ENCODE measurements at regions not wholly inside any gene's neighbourhood (a gene's known extent, or its start where the extent isn't known, plus 50 kb on each side); places are given as distances from the start of the nearest gene placed in this dataset.

DNA sequence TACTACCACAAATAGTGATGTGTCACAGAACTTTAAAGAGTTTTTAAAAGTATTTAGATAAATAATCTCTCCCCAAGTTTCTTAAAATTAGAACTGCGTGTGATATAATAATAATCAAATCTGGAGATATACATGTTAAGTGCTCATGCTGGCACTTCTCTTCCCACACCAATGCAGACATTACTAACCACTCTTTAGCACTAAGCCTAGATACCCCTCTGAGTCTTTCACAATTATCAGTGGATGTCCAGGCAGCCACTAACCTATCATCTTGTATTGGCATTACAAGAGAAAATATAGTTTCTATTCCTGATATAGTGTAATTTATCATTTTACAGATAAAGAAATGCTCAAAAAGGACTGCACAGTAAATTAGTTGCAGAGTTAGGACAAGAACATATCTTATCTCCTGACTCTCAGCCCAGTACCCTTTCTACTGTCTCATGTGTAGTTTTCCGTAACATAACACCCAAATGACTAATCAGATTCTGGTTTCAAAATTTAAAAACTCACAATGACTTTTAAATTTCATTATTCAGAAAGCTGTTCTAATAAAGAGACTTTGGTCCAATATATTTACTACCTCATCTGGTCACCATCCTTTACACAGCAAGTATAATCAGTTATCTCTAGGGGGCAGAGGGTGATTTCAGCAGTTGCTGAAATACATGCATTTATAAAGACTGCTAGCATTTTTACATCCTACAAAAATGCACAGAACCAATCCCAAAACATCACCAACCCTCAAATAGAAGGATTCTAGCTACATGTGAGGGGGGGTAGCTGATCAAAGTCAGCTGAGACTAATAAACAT, 215.5 kb upstream of the MCHR2 start:
- no peak for DNase-seq
- H3K36me3 ChIP-seq (replicated peaks in 1 of 2; ENCODE audit: control extremely low read depth in 1 of 2, control insufficient read depth in 1 of 2, extremely low read depth in 1 of 2, insufficient read depth in 2 of 2, low read length in 1 of 2): no peaks in the 10 kb centered on the region
- H3K9ac ChIP-seq (ENCODE audit: low read length): no peak overlapping the region
- H4K20me1 ChIP-seq (ENCODE audit: control insufficient read depth, insufficient read depth, low read length, poor library complexity, severe bottlenecking): no peaks in the 10 kb centered on the region
- 100% methylated on average over 1 of the region's 2 CpGs for WGBS (ENCODE audit: insufficient coverage)
- no peak overlapping the region for H3K4me3 ChIP-seq (ENCODE audit: control extremely low read depth in 1 of 5, extremely low read depth in 1 of 5, insufficient read depth in 1 of 5, low read depth in 2 of 5, low read length in 4 of 5)
- no peak for ATAC-seq (ENCODE audit: low read depth)
- H3K4me1 ChIP-seq (ENCODE audit: control insufficient read depth in 2 of 2, insufficient read depth in 2 of 2, low read length in 2 of 2): no peaks in the 10 kb centered on the region
- POLR2A ChIA-PET: no interaction called here
- TF ChIP-seq, protein P1, sequence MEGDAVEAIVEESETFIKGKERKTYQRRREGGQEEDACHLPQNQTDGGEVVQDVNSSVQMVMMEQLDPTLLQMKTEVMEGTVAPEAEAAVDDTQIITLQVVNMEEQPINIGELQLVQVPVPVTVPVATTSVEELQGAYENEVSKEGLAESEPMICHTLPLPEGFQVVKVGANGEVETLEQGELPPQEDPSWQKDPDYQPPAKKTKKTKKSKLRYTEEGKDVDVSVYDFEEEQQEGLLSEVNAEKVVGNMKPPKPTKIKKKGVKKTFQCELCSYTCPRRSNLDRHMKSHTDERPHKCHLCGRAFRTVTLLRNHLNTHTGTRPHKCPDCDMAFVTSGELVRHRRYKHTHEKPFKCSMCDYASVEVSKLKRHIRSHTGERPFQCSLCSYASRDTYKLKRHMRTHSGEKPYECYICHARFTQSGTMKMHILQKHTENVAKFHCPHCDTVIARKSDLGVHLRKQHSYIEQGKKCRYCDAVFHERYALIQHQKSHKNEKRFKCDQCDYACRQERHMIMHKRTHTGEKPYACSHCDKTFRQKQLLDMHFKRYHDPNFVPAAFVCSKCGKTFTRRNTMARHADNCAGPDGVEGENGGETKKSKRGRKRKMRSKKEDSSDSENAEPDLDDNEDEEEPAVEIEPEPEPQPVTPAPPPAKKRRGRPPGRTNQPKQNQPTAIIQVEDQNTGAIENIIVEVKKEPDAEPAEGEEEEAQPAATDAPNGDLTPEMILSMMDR (IDR thresholded peaks at IDR 0.05): no peak
- no peak for TF ChIP-seq EZH2 (IDR thresholded peaks at IDR 0.05; ENCODE audit: borderline replicate concordance, insufficient read depth, low read depth, low read length, poor library complexity, severe bottlenecking)
- H3K4me2 ChIP-seq (replicated peaks; ENCODE audit: low read depth, low read length, poor library complexity, severe bottlenecking): no peak overlapping the region
- Mint-ChIP-seq H3K4me1 (no peaks in the 10 kb centered on the region), H3K27ac (no peak overlapping the region), H3K9me3 (ENCODE audit: insufficient read depth) (no peaks in the 10 kb centered on the region), H3K27me3 (peaks cover 4% of the 10 kb centered on the region), H3K4me3 (no peak overlapping the region)
- CTCF ChIA-PET: no interaction called here
- H3K27me3 ChIP-seq (replicated peaks in 1 of 4; ENCODE audit: control extremely low read depth in 1 of 4, control insufficient read depth in 3 of 4, insufficient read depth in 4 of 4, low read length in 3 of 4): no peaks in the 10 kb centered on the region
- intact Hi-C loops (cut with micrococcal nuclease): no loop called here
- H3K9me3 ChIP-seq (ENCODE audit: control extremely low read depth in 1 of 3, control insufficient read depth in 2 of 3, insufficient read depth in 1 of 3, low read length in 2 of 3): no peaks in the 10 kb centered on the region
- H3K79me2 ChIP-seq (ENCODE audit: control insufficient read depth, insufficient read depth, low read length): no peaks in the 10 kb centered on the region
- H3K27ac ChIP-seq (ENCODE audit: low read length in 2 of 2): no peak overlapping the region
- no peak overlapping the region for H2AFZ ChIP-seq (ENCODE audit: insufficient read depth, low read depth, low read length, poor library complexity, severe bottlenecking)

DNA sequence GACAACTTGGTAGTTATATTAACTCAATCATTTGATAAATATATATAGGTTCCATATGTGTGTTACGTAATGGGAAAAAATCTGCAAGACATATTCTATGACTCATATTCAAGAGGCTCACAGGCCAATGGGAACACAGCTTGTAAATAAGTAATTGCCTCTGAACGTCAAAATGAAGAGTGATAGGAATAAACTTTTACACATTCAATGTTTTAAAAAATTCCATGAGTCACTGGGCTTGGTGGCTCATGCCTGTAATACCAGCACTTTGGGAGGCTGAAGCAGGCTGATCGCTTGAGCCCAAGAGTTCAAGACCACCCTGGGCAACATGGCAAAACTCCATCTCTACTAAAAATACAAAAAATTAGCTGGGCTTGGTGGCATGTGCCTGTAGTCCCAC, 209.4 kb upstream of the MCHR2 start:
- Histone ChIP-seq H3K27me3 (replicated peaks in 1 of 4; ENCODE audit: control extremely low read depth in 1 of 4, control insufficient read depth in 3 of 4, insufficient read depth in 4 of 4, low read length in 3 of 4) (no peaks in the 10 kb centered on the region), H2AFZ (ENCODE audit: insufficient read depth, low read depth, low read length, poor library complexity, severe bottlenecking) (no peak overlapping the region), H3K9ac (ENCODE audit: low read length) (no peak overlapping the region), H3K4me3 (ENCODE audit: control extremely low read depth in 1 of 5, extremely low read depth in 1 of 5, insufficient read depth in 1 of 5, low read depth in 2 of 5, low read length in 4 of 5) (no peak overlapping the region), H3K36me3 (replicated peaks in 1 of 2; ENCODE audit: control extremely low read depth in 1 of 2, control insufficient read depth in 1 of 2, extremely low read depth in 1 of 2, insufficient read depth in 2 of 2, low read length in 1 of 2) (no peaks in the 10 kb centered on the region), H3K27ac (ENCODE audit: low read length in 2 of 2) (no peak overlapping the region), H3K4me2 (replicated peaks; ENCODE audit: low read depth, low read length, poor library complexity, severe bottlenecking) (no peak overlapping the region), H3K9me3 (ENCODE audit: control extremely low read depth in 1 of 3, control insufficient read depth in 2 of 3, insufficient read depth in 1 of 3, low read length in 2 of 3) (no peaks in the 10 kb centered on the region), H3K79me2 (ENCODE audit: control insufficient read depth, insufficient read depth, low read length) (no peaks in the 10 kb centered on the region), H4K20me1 (ENCODE audit: control insufficient read depth, insufficient read depth, low read length, poor library complexity, severe bottlenecking) (no peaks in the 10 kb centered on the region), H3K4me1 (ENCODE audit: control insufficient read depth in 2 of 2, insufficient read depth in 2 of 2, low read length in 2 of 2) (no peaks in the 10 kb centered on the region)
- Mint-ChIP-seq H3K4me1 (no peaks in the 10 kb centered on the region), H3K27ac (no peak overlapping the region), H3K9me3 (ENCODE audit: insufficient read depth) (no peaks in the 10 kb centered on the region), H3K4me3 (no peak overlapping the region), H3K27me3 (no peaks in the 10 kb centered on the region)
- WGBS (ENCODE audit: insufficient coverage): 88% methylated on average over 1 of the region's 3 CpGs
- TF ChIP-seq, protein P1 (IDR thresholded peaks at IDR 0.05): no peak
- CTCF ChIA-PET: no interaction called here
- ATAC-seq (ENCODE audit: low read depth): no peak
- intact Hi-C loops (cut with micrococcal nuclease): no loop called here
- DNase-seq: no peak
- POLR2A ChIA-PET: no interaction called here
